ENCODE measurements at regions not wholly inside any gene's neighbourhood (a gene's known extent, or its start where the extent isn't known, plus 50 kb on each side); places are given as distances from the start of the nearest gene placed in this dataset.

DNA sequence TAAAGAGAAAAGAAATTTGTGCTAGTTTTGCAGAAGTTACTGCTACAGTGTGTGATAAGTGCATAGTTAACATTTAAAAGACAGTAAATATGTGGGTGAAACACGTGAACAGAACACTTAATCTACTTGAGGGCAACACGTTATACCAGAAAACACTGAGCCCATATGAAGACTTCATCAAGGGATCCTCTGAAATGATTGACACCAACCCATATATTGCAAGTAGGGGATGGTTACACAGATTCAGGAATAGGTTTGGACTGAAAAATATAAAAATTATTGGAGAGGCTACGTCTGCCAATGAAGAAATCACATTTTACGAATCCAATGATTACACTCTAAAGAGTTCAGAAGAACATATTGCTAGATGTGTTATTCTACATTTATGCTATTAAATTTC, 185.6 kb downstream of the GPX5 start:
- H3K27me3 ChIP-seq (ENCODE audit: control insufficient read depth, insufficient read depth, low read length), result peaks cover 5% of the 10 kb centered on the region
- H3K4me3 ChIP-seq (ENCODE audit: low read depth, low read length), result no peak overlapping the region
- no peak for DNase-seq (ENCODE audit: low read depth)
- TF ChIP-seq, protein P1, sequence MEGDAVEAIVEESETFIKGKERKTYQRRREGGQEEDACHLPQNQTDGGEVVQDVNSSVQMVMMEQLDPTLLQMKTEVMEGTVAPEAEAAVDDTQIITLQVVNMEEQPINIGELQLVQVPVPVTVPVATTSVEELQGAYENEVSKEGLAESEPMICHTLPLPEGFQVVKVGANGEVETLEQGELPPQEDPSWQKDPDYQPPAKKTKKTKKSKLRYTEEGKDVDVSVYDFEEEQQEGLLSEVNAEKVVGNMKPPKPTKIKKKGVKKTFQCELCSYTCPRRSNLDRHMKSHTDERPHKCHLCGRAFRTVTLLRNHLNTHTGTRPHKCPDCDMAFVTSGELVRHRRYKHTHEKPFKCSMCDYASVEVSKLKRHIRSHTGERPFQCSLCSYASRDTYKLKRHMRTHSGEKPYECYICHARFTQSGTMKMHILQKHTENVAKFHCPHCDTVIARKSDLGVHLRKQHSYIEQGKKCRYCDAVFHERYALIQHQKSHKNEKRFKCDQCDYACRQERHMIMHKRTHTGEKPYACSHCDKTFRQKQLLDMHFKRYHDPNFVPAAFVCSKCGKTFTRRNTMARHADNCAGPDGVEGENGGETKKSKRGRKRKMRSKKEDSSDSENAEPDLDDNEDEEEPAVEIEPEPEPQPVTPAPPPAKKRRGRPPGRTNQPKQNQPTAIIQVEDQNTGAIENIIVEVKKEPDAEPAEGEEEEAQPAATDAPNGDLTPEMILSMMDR (IDR thresholded peaks at IDR 0.05; ENCODE audit: insufficient read depth, low read length, poor library complexity, severe bottlenecking), result no peak
- no peaks in the 10 kb centered on the region for H3K36me3 ChIP-seq (ENCODE audit: control insufficient read depth, insufficient read depth, low read length)

DNA sequence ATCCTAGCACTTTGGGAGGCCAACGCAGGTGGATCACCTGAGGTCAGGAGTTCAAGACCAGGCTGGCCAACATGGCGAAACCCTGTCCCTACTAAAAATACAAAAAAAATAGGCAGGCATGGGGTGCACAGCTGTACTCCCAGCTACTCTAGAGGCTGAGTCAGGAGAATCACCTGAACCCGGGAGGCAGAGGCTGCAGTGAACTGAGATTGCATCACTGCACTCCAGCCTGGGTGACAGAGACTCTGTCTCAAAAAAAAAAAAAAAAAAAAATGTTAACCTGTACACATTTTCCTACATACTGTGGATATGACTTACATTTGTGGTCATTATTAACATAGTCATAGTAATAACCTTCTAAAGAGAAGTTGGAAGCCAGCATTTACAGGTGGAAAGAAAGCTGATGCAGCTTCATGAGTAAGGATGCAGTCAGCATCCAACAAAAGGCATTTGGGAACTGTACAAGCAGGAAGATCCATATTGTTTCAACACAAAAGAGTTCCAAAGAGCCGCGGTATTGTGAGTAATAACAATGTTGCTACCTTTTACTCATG, 186.2 kb downstream of the GPX5 start:
- Histone ChIP-seq H3K36me3 (ENCODE audit: control insufficient read depth, insufficient read depth, low read length) (no peaks in the 10 kb centered on the region), H3K27me3 (ENCODE audit: control insufficient read depth, insufficient read depth, low read length) (peaks cover 5% of the 10 kb centered on the region), H3K4me3 (ENCODE audit: low read depth, low read length) (no peak overlapping the region)
- DNase-seq (ENCODE audit: low read depth), result no peak
- TF ChIP-seq, protein P1 (IDR thresholded peaks at IDR 0.05; ENCODE audit: insufficient read depth, low read length, poor library complexity, severe bottlenecking), result no peak

DNA sequence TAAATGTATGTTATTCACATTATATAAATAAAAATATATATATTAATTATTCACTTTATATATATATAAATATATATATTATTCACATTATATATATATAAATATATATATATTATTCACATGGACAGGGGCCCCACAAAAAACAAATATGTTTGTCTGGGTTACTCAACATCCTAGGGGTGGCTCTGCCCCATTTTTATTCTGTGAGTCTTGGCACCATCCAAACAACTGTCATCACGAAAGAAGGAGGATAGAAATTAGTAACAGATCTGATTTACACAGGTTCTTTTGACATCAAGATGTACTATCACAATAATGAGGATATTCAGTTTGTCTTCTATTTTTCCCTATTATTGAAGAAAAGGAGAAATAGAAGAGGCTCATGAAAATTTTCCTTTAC, 187.3 kb downstream of the GPX5 start:
- TF ChIP-seq, protein P1 (IDR thresholded peaks at IDR 0.05; ENCODE audit: insufficient read depth, low read length, poor library complexity, severe bottlenecking), result no peak
- no peak for DNase-seq (ENCODE audit: low read depth)
- no peaks in the 10 kb centered on the region for H3K36me3 ChIP-seq (ENCODE audit: control insufficient read depth, insufficient read depth, low read length)
- H3K27me3 ChIP-seq (ENCODE audit: control insufficient read depth, insufficient read depth, low read length), result peaks cover 5% of the 10 kb centered on the region
- H3K4me3 ChIP-seq (ENCODE audit: low read depth, low read length), result no peak overlapping the region

DNA sequence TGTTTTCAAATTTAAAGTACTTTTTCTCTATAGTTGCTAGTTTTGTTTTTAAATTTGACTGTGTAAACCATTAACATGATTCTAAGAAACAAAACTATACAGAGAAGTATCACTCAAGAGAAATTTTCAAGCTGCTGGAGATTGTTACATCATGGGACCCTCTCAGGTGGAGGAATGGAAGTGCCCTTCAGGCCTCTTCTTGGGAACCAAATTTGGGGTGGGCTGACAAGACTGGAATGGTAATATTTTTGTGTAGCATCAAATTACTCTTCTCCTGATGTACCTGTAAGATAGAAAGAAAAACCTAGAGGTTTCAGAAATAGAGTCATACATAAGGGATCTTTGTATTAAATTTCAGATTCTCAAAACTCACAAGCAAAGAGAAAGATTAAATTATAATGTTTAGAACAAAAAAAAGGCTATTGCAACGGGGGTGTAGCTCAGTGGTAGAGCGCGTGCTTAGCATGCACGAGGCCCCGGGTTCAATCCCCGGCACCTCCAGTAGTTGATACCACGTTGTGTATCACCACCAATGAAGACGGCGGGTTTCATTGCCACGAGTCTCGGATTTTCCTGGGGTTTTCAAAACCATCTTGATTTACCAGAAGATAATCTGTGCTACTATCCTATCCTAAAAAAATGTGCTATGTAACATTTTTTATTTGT, 193.7 kb downstream of the GPX5 start:
- Histone ChIP-seq H3K27me3 (ENCODE audit: control insufficient read depth, insufficient read depth, low read length) (peaks cover 4% of the 10 kb centered on the region), H3K36me3 (ENCODE audit: control insufficient read depth, insufficient read depth, low read length) (no peaks in the 10 kb centered on the region), H3K4me3 (ENCODE audit: low read depth, low read length) (no peak overlapping the region)
- TF ChIP-seq, protein P1 (IDR thresholded peaks at IDR 0.05; ENCODE audit: insufficient read depth, low read length, poor library complexity, severe bottlenecking), result no peak
- no peak for DNase-seq (ENCODE audit: low read depth)

DNA sequence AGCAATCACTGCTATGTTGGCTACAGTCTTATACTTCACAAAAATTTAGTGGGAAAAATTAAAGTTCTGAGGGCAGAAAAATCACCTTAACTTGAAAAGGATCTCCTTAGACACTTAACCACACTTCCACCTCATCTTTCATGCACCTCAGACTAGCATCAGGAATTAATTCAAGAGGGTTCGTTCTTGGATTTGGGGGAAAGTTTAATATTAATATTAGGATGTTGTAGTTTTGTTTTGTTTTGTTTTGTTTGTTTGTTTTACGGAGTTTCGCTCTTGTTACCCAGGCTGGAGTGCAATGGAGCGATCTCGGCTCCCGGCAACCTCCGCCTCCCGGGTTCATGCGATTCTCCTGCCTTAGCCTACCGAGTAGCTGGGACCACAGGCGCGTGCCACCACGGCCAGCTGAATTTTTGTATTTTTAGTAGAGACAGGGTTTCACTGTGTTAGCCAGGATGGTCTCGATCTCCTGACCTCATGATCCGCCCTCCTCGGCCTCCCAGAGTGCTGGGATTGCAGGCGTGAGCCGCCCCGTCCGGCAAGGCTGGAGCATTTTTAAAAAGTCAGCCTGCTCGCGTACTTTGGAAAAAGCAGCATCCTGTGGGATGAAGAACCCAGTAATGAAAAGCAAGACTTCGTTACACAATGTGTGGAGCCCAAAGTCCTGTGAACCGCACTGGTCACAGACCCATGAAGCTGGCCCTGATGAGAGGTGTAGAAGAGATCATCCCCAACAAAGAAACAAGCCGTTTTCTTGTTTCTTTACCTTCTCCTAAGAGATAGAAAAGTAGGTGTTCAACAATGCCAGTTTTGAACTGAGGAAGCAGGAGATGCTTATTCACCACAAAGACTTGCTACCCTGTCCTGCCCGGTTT, 194.9 kb downstream of the GPX5 start:
- TF ChIP-seq, protein P1 (IDR thresholded peaks at IDR 0.05; ENCODE audit: insufficient read depth, low read length, poor library complexity, severe bottlenecking), result no peak
- Histone ChIP-seq H3K27me3 (ENCODE audit: control insufficient read depth, insufficient read depth, low read length) (peaks cover 4% of the 10 kb centered on the region), H3K36me3 (ENCODE audit: control insufficient read depth, insufficient read depth, low read length) (no peaks in the 10 kb centered on the region), H3K4me3 (ENCODE audit: low read depth, low read length) (no peak overlapping the region)
- DNase-seq (ENCODE audit: low read depth), result no peak

Data from kidney epithelial cell (primary cell).